Type B pancreatic cell (in vitro differentiated cells): ENCODE measurements at regions not wholly inside any gene's neighbourhood (a gene's known extent, or its start where the extent isn't known, plus 50 kb on each side); places are given as distances from the start of the nearest gene placed in this dataset.

Experiments used
- DNase-seq: peaks from one replicate; pipeline ENCODE4 v3.0.0; 2021; ENCODE audit warnings: mixed read lengths; ENCODE audit not compliant: unreplicated experiment; ENCODE audit errors: extremely low spot score
- H3K27ac Mint-ChIP-seq: 2 replicates; pipeline ENCODE4 v1.8.0; 2021; ENCODE audit warnings: mild to moderate bottlenecking, mixed read lengths
- H3K27me3 Mint-ChIP-seq: 2 replicates; pipeline ENCODE4 v1.8.0; 2021; ENCODE audit warnings: mixed read lengths
- H3K36me3 Mint-ChIP-seq: 2 replicates; pipeline ENCODE4 v1.8.0; 2021; ENCODE audit warnings: mixed read lengths
- H3K4me1 Mint-ChIP-seq: one replicate; pipeline ENCODE4 v1.8.0; 2021; ENCODE audit warnings: mixed read lengths; ENCODE audit not compliant: unreplicated experiment
- H3K4me3 Mint-ChIP-seq: 2 replicates; pipeline ENCODE4 v1.8.0; 2021; ENCODE audit warnings: mild to moderate bottlenecking, mixed read lengths
- H3K9me3 Mint-ChIP-seq: 2 replicates; pipeline ENCODE4 v1.8.0; 2021; ENCODE audit warnings: mixed read lengths
- TF ChIP-seq, protein P1 (sequence below): fragments of 200-600 bp; sonication (generic); conservative IDR thresholded peaks from 2 replicates; pipeline ENCODE4 v1.5.0; 2021; ENCODE audit warnings: antibody characterized with exemption, mild to moderate bottlenecking

DNA sequence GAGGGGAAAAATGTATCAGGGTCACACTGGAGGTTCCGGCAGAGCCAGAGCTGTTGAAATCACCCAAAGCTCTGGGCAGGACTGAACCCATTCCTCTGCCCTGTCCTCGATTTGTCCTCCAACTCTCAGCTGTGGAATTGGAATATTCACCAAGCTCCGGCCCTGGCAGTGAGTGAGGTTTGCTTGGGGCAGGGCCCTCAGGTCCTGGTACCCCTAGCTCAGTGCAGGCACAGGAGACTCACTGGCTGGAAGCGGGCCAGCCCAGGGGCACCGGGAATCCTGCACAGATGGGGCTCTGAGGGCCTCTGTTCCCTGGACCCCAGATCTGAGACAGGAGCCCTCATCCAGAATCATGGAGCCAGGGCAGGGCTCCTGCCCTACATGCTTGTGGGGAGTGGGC is 1322.3 kb downstream of the UQCRFS1 start:
- no peak for DNase-seq
- no peak overlapping the region for H3K27ac Mint-ChIP-seq
- H3K27me3 Mint-ChIP-seq: no peaks in the 10 kb centered on the region
- H3K9me3 Mint-ChIP-seq: peaks cover 18% of the 10 kb centered on the region
- no peaks in the 10 kb centered on the region for H3K36me3 Mint-ChIP-seq
- TF ChIP-seq, protein P1, sequence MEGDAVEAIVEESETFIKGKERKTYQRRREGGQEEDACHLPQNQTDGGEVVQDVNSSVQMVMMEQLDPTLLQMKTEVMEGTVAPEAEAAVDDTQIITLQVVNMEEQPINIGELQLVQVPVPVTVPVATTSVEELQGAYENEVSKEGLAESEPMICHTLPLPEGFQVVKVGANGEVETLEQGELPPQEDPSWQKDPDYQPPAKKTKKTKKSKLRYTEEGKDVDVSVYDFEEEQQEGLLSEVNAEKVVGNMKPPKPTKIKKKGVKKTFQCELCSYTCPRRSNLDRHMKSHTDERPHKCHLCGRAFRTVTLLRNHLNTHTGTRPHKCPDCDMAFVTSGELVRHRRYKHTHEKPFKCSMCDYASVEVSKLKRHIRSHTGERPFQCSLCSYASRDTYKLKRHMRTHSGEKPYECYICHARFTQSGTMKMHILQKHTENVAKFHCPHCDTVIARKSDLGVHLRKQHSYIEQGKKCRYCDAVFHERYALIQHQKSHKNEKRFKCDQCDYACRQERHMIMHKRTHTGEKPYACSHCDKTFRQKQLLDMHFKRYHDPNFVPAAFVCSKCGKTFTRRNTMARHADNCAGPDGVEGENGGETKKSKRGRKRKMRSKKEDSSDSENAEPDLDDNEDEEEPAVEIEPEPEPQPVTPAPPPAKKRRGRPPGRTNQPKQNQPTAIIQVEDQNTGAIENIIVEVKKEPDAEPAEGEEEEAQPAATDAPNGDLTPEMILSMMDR: no peak
- H3K4me3 Mint-ChIP-seq: no peak overlapping the region
- H3K4me1 Mint-ChIP-seq: no peaks in the 10 kb centered on the region

DNA sequence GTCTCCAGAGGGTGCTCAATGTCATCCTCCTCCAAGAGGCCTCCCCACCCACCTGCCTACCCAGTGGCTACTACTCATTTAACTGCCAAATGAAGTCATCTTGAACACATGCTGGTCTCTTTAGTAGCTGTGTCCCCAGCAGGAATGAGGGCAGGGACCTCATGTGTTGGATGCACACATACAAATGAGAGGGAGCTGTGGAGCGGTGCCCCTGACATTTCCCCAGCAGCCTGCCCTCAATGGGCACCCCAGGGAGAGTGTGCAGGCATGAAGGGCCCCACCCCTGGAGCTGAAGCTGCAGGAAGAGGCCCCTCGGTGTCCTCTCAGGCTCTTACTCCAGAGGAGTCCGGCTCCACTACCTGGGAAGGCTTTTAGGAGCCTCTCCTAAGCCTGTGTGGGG is 1322.7 kb downstream of the UQCRFS1 start:
- Mint-ChIP-seq H3K27ac (no peak overlapping the region), H3K4me3 (no peak overlapping the region), H3K9me3 (peaks cover 16% of the 10 kb centered on the region), H3K27me3 (no peaks in the 10 kb centered on the region), H3K4me1 (no peaks in the 10 kb centered on the region), H3K36me3 (no peaks in the 10 kb centered on the region)
- TF ChIP-seq, protein P1: no peak
- DNase-seq: no peak

DNA sequence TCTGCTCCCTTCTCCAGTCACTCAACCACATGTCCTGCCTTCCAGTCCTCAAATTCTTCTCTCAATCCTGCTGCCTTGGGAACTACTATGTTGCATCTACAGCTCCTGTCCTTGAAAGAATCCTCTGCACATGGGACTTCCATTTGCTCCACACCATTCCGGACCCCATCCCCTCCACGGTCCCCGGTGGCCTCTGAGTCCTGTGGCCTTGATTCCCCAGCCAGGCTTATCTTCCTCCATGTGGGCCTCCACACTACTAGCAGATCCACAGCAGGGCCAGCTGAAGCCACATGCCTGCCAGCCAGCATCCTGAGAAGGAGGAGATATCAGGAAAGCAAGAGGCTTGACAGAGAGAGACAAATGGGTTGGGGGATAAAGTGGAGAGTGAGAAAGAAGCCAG is 1323.8 kb downstream of the UQCRFS1 start:
- TF ChIP-seq, protein P1: no peak
- H3K27me3 Mint-ChIP-seq: no peaks in the 10 kb centered on the region
- no peaks in the 10 kb centered on the region for H3K4me1 Mint-ChIP-seq
- H3K9me3 Mint-ChIP-seq: peaks cover 8% of the 10 kb centered on the region
- H3K36me3 Mint-ChIP-seq: no peaks in the 10 kb centered on the region
- no peak overlapping the region for H3K27ac Mint-ChIP-seq
- no peak for DNase-seq
- no peak overlapping the region for H3K4me3 Mint-ChIP-seq

DNA sequence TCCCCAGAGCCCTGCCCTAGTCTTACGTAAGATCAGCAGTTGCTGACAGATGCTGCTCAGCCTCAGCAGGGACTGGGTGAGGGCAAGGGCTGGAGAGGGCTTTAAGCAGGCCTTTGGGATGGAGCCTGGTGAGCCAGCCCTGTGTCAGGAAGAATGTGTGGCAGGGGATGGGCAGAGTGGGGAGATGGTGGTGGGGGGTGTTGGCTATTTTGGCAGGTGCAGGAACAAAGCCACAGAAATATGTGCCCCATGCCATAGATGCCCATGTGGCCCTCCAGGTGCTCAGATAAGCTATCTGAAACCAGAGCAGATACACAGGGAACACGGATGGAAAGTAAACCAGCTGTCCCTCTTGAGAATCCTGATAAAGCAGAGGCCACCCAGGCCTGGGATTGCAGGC is 1325.0 kb downstream of the UQCRFS1 start:
- Mint-ChIP-seq H3K27ac (no peak overlapping the region), H3K4me1 (no peaks in the 10 kb centered on the region), H3K27me3 (no peaks in the 10 kb centered on the region), H3K9me3 (no peaks in the 10 kb centered on the region), H3K36me3 (no peaks in the 10 kb centered on the region), H3K4me3 (no peak overlapping the region)
- TF ChIP-seq, protein P1: no peak
- DNase-seq: no peak

DNA sequence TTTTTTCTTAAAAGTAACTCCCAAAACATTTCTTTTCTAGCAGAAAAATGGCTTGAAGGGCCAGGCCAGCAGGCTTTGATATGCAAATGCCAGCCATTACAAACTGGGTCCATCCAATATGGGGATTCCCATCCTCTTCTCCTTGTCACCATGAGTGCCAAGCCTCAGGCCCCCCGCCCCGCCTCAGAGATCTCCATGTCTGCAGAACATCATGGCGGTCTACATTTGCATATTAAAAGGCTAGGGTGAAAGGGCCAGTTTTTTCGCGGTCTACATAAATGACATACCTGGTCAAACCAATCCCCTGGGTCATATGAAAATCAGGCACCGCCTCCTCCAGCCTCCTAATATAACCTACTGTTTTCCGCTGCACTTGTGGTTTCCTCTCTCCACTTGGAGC is 1327.6 kb downstream of the UQCRFS1 start:
- no peaks in the 10 kb centered on the region for H3K4me1 Mint-ChIP-seq
- TF ChIP-seq, protein P1: no peak
- no peak overlapping the region for H3K27ac Mint-ChIP-seq
- no peaks in the 10 kb centered on the region for H3K9me3 Mint-ChIP-seq
- no peak for DNase-seq
- H3K27me3 Mint-ChIP-seq: no peaks in the 10 kb centered on the region
- H3K36me3 Mint-ChIP-seq: no peaks in the 10 kb centered on the region
- H3K4me3 Mint-ChIP-seq: no peak overlapping the region

DNA sequence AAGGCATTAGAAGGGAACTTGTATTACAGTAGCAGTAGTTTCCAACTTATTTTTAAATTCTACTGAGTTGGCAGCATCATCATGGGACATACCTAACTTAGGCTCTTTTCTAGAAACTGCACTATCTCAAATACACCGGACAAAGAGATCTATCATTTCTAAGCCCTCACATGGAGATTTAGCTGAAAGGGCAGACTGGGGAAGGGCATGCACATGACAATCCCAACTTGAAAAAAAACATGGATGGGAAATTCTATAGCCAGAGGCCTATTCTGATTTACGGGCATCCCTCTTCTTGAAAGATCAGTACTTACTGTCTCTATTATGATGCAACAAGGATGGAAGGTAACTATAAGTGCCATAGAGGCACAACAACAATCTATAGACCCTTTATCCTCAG is 1328.6 kb downstream of the UQCRFS1 start:
- no peaks in the 10 kb centered on the region for H3K9me3 Mint-ChIP-seq
- no peaks in the 10 kb centered on the region for H3K27me3 Mint-ChIP-seq

More for the DNA sequence above, 1328.6 kb downstream of the UQCRFS1 start:
- H3K4me1 Mint-ChIP-seq: no peaks in the 10 kb centered on the region
- H3K36me3 Mint-ChIP-seq: no peaks in the 10 kb centered on the region
- TF ChIP-seq, protein P1: no peak
- H3K4me3 Mint-ChIP-seq: no peak overlapping the region
- DNase-seq: no peak
- no peak overlapping the region for H3K27ac Mint-ChIP-seq
